ENCODE measurements at regions not wholly inside any gene's neighbourhood (a gene's known extent, or its start where the extent isn't known, plus 50 kb on each side); places are given as distances from the start of the nearest gene placed in this dataset.

GRCh38 chr10:107930037-107930436, 765.5 kb upstream of the SORCS1 start:
- DNase-seq: no peak

- DNase-seq: no peak
Observed at GRCh38 chr10:107924458-107924857, 760.0 kb upstream of the SORCS1 start.

- no peak for DNase-seq
Observed at GRCh38 chr10:107919626-107920235, 755.2 kb upstream of the SORCS1 start.

GRCh38 chr10:107918171-107918570, 753.7 kb upstream of the SORCS1 start:
- DNase-seq: no peak

GRCh38 chr10:107915215-107915610, 750.7 kb upstream of the SORCS1 start:
- no peak for DNase-seq

GRCh38 chr10:107914450-107915214, 750.1 kb upstream of the SORCS1 start:
- DNase-seq: no peak

- no peak for DNase-seq
Observed at GRCh38 chr10:107913317-107914294, 749.1 kb upstream of the SORCS1 start.

- DNase-seq: no peak
Observed at GRCh38 chr10:107901076-107901475, 736.6 kb upstream of the SORCS1 start.

GRCh38 chr10:107900131-107900530, 735.6 kb upstream of the SORCS1 start:
- no peak for DNase-seq

- no peak for DNase-seq
Observed at GRCh38 chr10:107899502-107900062, 735.1 kb upstream of the SORCS1 start.

- no peak for DNase-seq
Observed at GRCh38 chr10:107899075-107899474, 734.6 kb upstream of the SORCS1 start.

- DNase-seq: no peak
Observed at GRCh38 chr10:107898392-107898791, 733.9 kb upstream of the SORCS1 start.

- no peak for DNase-seq
Observed at GRCh38 chr10:107894516-107894915, 730.0 kb upstream of the SORCS1 start.

GRCh38 chr10:107889105-107889504, 724.6 kb upstream of the SORCS1 start:
- DNase-seq: no peak

GRCh38 chr10:107880185-107880584, 715.7 kb upstream of the SORCS1 start:
- DNase-seq: no peak

- DNase-seq: no peak
Observed at GRCh38 chr10:107873007-107873406, 708.5 kb upstream of the SORCS1 start.

GRCh38 chr10:107865691-107866090, 701.2 kb upstream of the SORCS1 start:
- no peak for DNase-seq

- no peak for DNase-seq
Observed at GRCh38 chr10:107859065-107859464, 694.6 kb upstream of the SORCS1 start.

- no peak for DNase-seq
Observed at GRCh38 chr10:107856047-107856315, 691.5 kb upstream of the SORCS1 start.

GRCh38 chr10:107855301-107856046, 691.0 kb upstream of the SORCS1 start:
- DNase-seq: no peak

- DNase-seq: no peak
Observed at GRCh38 chr10:107848726-107849360, 684.3 kb upstream of the SORCS1 start.

GRCh38 chr10:107847620-107848019, 683.1 kb upstream of the SORCS1 start:
- DNase-seq: no peak

All from NCI-H524 (cell line).